ENCODE measurements at regions not wholly inside any gene's neighbourhood (a gene's known extent, or its start where the extent isn't known, plus 50 kb on each side); places are given as distances from the start of the nearest gene placed in this dataset.

- Mint-ChIP-seq H3K9me3 (peaks cover 0 to 15% (median 7%) of the 10 kb centered on the region in 5 donors), H3K27ac (no peak overlapping the region), H3K27me3 (no peaks in the 10 kb centered on the region), H3K4me1 (no peaks in the 10 kb centered on the region), H3K4me3 (no peak overlapping the region), H3K36me3 (no peaks in the 10 kb centered on the region)
- no peaks in the 10 kb centered on the region for H3K27me3 ChIP-seq (ENCODE audit: insufficient read depth, low read length, poor library complexity, severe bottlenecking)
- no peaks in the 10 kb centered on the region for H3K36me3 ChIP-seq (ENCODE audit: insufficient read depth, low read length)
- H3K4me1 ChIP-seq (ENCODE audit: insufficient read depth, low read length), result no peaks in the 10 kb centered on the region
- CTCF ChIA-PET, result no interaction called here
- DNase-seq, result no peak
- no peak overlapping the region for H3K27ac ChIP-seq (ENCODE audit: low read depth, low read length)
- no peak overlapping the region for H3K4me3 ChIP-seq (ENCODE audit: low read length)
- POLR2A ChIA-PET, result no interaction called here
- no peaks in the 10 kb centered on the region for H3K9me3 ChIP-seq (ENCODE audit: low read length)
Observed at GRCh38 chr18:27735117-27735516, 441.8 kb downstream of the CDH2 start.

GRCh38 chr18:27731211-27731610 lies 445.7 kb downstream of the CDH2 start:
- no peaks in the 10 kb centered on the region for H3K27me3 ChIP-seq (ENCODE audit: insufficient read depth, low read length, poor library complexity, severe bottlenecking)
- CTCF ChIA-PET, result no interaction called here
- H3K4me1 ChIP-seq (ENCODE audit: insufficient read depth, low read length), result no peaks in the 10 kb centered on the region
- H3K9me3 Mint-ChIP-seq, result peaks cover 6 to 22% (median 14%) of the 10 kb centered on the region in 5 donors
- no peak overlapping the region for H3K27ac Mint-ChIP-seq
- H3K36me3 ChIP-seq (ENCODE audit: insufficient read depth, low read length), result no peaks in the 10 kb centered on the region
- no peaks in the 10 kb centered on the region for H3K9me3 ChIP-seq (ENCODE audit: low read length)
- H3K4me3 Mint-ChIP-seq, result no peak overlapping the region
- H3K36me3 Mint-ChIP-seq, result no peaks in the 10 kb centered on the region
- POLR2A ChIA-PET, result no interaction called here
- H3K4me1 Mint-ChIP-seq, result no peaks in the 10 kb centered on the region
- H3K27me3 Mint-ChIP-seq, result no peaks in the 10 kb centered on the region
- H3K4me3 ChIP-seq (ENCODE audit: low read length), result no peak overlapping the region
- no peak for DNase-seq
- H3K27ac ChIP-seq (ENCODE audit: low read depth, low read length), result no peak overlapping the region

GRCh38 chr18:27728659-27729058 lies 448.3 kb downstream of the CDH2 start:
- no peaks in the 10 kb centered on the region for H3K4me1 Mint-ChIP-seq
- Histone ChIP-seq H3K9me3 (ENCODE audit: low read length) (no peaks in the 10 kb centered on the region), H3K27me3 (ENCODE audit: insufficient read depth, low read length, poor library complexity, severe bottlenecking) (no peaks in the 10 kb centered on the region), H3K4me1 (ENCODE audit: insufficient read depth, low read length) (no peaks in the 10 kb centered on the region), H3K27ac (ENCODE audit: low read depth, low read length) (no peak overlapping the region), H3K36me3 (ENCODE audit: insufficient read depth, low read length) (no peaks in the 10 kb centered on the region), H3K4me3 (ENCODE audit: low read length) (no peak overlapping the region)
- no peak for DNase-seq
- H3K9me3 Mint-ChIP-seq, result peaks cover 6 to 22% (median 12%) of the 10 kb centered on the region in 5 donors
- H3K27me3 Mint-ChIP-seq, result no peaks in the 10 kb centered on the region
- H3K27ac Mint-ChIP-seq, result no peak overlapping the region
- POLR2A ChIA-PET, result no interaction called here
- CTCF ChIA-PET, result no interaction called here
- no peaks in the 10 kb centered on the region for H3K36me3 Mint-ChIP-seq
- no peak overlapping the region for H3K4me3 Mint-ChIP-seq

DNA sequence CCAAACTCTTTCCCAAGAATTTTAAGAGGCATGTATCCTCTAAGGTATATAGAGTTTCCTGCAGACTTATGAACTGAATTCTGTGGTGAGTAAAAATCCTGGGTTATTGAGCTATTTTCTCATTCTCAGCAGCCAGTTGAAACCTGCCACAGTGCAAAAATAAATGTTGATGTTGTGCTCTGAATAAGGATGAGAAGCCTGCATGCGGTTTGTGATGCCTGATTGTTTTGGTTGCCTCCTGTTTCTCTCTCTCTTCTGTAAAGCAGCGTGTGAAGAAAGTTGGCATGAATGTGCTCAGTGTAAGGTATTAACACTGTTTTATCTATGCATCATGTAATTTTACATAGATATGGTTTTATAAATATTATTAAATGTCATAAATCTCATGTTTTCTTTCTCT lies 452.6 kb downstream of the CDH2 start:
- ChIA-PET POLR2A (no interaction called here), CTCF (no interaction called here)
- Mint-ChIP-seq H3K4me1 (no peaks in the 10 kb centered on the region), H3K36me3 (no peaks in the 10 kb centered on the region), H3K9me3 (peaks cover 6 to 30% (median 12%) of the 10 kb centered on the region in 5 donors), H3K27me3 (no peaks in the 10 kb centered on the region), H3K27ac (no peak overlapping the region), H3K4me3 (no peak overlapping the region)
- H3K9me3 ChIP-seq (ENCODE audit: low read length), result no peaks in the 10 kb centered on the region
- DNase-seq, result no peak
- H3K4me1 ChIP-seq (ENCODE audit: insufficient read depth, low read length), result no peaks in the 10 kb centered on the region
- no peaks in the 10 kb centered on the region for H3K27me3 ChIP-seq (ENCODE audit: insufficient read depth, low read length, poor library complexity, severe bottlenecking)
- H3K4me3 ChIP-seq (ENCODE audit: low read length), result no peak overlapping the region
- no peak overlapping the region for H3K27ac ChIP-seq (ENCODE audit: low read depth, low read length)
- no peaks in the 10 kb centered on the region for H3K36me3 ChIP-seq (ENCODE audit: insufficient read depth, low read length)

GRCh38 chr18:27723168-27723567 lies 453.8 kb downstream of the CDH2 start:
- no peaks in the 10 kb centered on the region for H3K36me3 ChIP-seq (ENCODE audit: insufficient read depth, low read length)
- no peak overlapping the region for H3K27ac Mint-ChIP-seq
- no peaks in the 10 kb centered on the region for H3K9me3 ChIP-seq (ENCODE audit: low read length)
- no peaks in the 10 kb centered on the region for H3K27me3 Mint-ChIP-seq
- H3K9me3 Mint-ChIP-seq, result peaks cover 6 to 30% (median 10%) of the 10 kb centered on the region in 5 donors
- no peaks in the 10 kb centered on the region for H3K36me3 Mint-ChIP-seq
- no peaks in the 10 kb centered on the region for H3K27me3 ChIP-seq (ENCODE audit: insufficient read depth, low read length, poor library complexity, severe bottlenecking)
- H3K27ac ChIP-seq (ENCODE audit: low read depth, low read length), result no peak overlapping the region
- no peak overlapping the region for H3K4me3 Mint-ChIP-seq
- H3K4me3 ChIP-seq (ENCODE audit: low read length), result no peak overlapping the region
- no peak for DNase-seq
- H3K4me1 ChIP-seq (ENCODE audit: insufficient read depth, low read length), result no peaks in the 10 kb centered on the region
- no peaks in the 10 kb centered on the region for H3K4me1 Mint-ChIP-seq
- POLR2A ChIA-PET, result no interaction called here
- CTCF ChIA-PET, result no interaction called here

DNA sequence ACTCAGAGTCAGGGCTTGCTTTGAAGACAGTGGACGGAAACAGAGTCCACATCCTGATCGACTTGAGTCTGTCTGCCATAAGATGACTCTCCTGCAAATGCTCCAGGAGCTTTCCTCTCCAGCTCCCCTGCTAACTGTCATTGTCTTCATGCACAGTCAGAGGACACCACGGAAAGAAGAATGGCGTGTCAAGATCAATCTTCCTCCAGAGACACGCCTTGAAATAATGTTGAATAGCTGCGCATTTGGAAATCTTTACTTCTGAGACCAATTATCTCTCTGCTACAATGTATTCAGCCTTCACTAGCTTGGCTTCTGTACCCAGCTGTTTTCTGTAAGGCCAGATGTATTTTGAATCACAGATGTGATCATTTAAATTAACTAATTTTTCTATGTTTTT lies 457.2 kb downstream of the CDH2 start:
- Histone ChIP-seq H3K36me3 (ENCODE audit: insufficient read depth, low read length) (no peaks in the 10 kb centered on the region), H3K27ac (ENCODE audit: low read depth, low read length) (no peak overlapping the region), H3K4me1 (ENCODE audit: insufficient read depth, low read length) (no peaks in the 10 kb centered on the region), H3K27me3 (ENCODE audit: insufficient read depth, low read length, poor library complexity, severe bottlenecking) (no peaks in the 10 kb centered on the region), H3K4me3 (ENCODE audit: low read length) (no peak overlapping the region), H3K9me3 (ENCODE audit: low read length) (no peaks in the 10 kb centered on the region)
- H3K4me3 Mint-ChIP-seq, result no peak overlapping the region
- H3K36me3 Mint-ChIP-seq, result no peaks in the 10 kb centered on the region
- no peak for DNase-seq
- H3K27me3 Mint-ChIP-seq, result no peaks in the 10 kb centered on the region
- H3K27ac Mint-ChIP-seq, result no peak overlapping the region
- CTCF ChIA-PET, result no interaction called here
- peaks cover 5 to 24% (median 13%) of the 10 kb centered on the region in 5 donors for H3K9me3 Mint-ChIP-seq
- no peaks in the 10 kb centered on the region for H3K4me1 Mint-ChIP-seq
- POLR2A ChIA-PET, result no interaction called here

DNA sequence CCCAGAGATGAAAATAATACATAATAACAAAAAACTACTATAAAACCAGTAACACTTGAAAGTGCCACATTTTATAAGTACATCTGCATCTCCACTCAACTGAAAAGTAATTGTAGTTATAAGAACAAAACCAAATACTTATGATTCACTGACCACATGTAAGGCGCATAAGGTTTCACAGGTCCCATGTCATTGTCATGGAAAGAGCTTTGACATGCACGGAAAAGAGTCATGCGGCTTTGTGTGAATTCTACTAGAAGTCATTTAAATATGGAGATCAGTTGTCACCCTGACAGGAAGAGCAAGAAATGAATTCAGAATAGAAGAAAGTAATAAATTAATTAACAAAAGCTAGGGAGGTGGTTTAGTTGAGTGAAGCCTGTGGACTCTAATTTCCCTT lies 459.1 kb downstream of the CDH2 start:
- Histone ChIP-seq H3K4me1 (ENCODE audit: insufficient read depth, low read length) (no peaks in the 10 kb centered on the region), H3K27ac (ENCODE audit: low read depth, low read length) (no peak overlapping the region), H3K27me3 (ENCODE audit: insufficient read depth, low read length, poor library complexity, severe bottlenecking) (no peaks in the 10 kb centered on the region), H3K9me3 (ENCODE audit: low read length) (no peaks in the 10 kb centered on the region), H3K36me3 (ENCODE audit: insufficient read depth, low read length) (no peaks in the 10 kb centered on the region), H3K4me3 (ENCODE audit: low read length) (no peak overlapping the region)
- Mint-ChIP-seq H3K27me3 (no peaks in the 10 kb centered on the region), H3K27ac (no peak overlapping the region), H3K9me3 (peaks cover 5 to 21% (median 15%) of the 10 kb centered on the region in 5 donors), H3K4me3 (no peak overlapping the region), H3K4me1 (no peaks in the 10 kb centered on the region), H3K36me3 (no peaks in the 10 kb centered on the region)
- no peak for DNase-seq
- ChIA-PET CTCF (no interaction called here), POLR2A (no interaction called here)

DNA sequence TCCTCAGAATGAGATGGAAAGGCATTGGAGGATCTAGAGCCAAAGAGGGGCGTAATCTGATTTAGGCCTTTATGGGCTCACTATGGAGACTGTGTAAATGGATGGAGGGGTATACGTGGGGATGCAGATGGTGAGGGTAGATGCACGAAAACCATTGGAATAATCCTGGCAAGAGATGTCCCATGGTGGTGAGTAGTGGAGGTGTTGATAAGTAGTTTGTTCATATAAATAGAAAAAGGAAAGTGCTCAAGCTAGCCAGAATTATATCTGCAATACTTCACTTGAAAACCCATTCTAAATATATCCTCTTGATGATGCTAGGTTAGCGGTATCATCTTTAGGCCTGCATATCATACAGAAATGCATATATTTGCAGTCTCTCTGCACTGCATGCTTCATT lies 459.7 kb downstream of the CDH2 start:
- ChIA-PET CTCF (no interaction called here), POLR2A (no interaction called here)
- Mint-ChIP-seq H3K27ac (no peak overlapping the region), H3K36me3 (no peaks in the 10 kb centered on the region), H3K9me3 (peaks cover 5 to 25% (median 15%) of the 10 kb centered on the region in 5 donors), H3K4me3 (no peak overlapping the region), H3K27me3 (no peaks in the 10 kb centered on the region), H3K4me1 (no peaks in the 10 kb centered on the region)
- Histone ChIP-seq H3K4me1 (ENCODE audit: insufficient read depth, low read length) (no peaks in the 10 kb centered on the region), H3K9me3 (ENCODE audit: low read length) (no peaks in the 10 kb centered on the region), H3K27me3 (ENCODE audit: insufficient read depth, low read length, poor library complexity, severe bottlenecking) (no peaks in the 10 kb centered on the region), H3K27ac (ENCODE audit: low read depth, low read length) (no peak overlapping the region), H3K36me3 (ENCODE audit: insufficient read depth, low read length) (no peaks in the 10 kb centered on the region), H3K4me3 (ENCODE audit: low read length) (no peak overlapping the region)
- no peak for DNase-seq

DNA sequence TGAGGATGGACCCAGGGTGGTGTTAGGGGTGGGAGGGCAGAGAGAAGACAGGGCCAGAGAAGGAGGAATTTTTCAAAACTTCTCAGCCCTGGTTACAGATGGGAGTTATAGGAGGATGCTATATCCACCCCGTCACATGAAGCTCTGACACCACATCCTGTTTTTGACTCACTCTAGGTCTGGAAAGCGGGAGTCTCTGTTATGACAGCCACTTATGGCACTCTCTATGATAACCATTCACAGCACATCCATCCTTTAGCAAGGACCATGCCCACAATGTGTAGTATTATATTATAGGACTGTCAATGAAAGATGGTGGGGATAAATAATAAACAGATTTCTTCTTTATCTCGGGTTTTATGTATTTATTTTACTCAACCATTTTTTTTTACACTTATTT lies 461.2 kb downstream of the CDH2 start:
- Mint-ChIP-seq H3K27me3 (no peaks in the 10 kb centered on the region), H3K4me3 (no peak overlapping the region), H3K9me3 (peaks cover 2 to 25% (median 20%) of the 10 kb centered on the region in 5 donors), H3K27ac (no peak overlapping the region), H3K36me3 (no peaks in the 10 kb centered on the region), H3K4me1 (no peaks in the 10 kb centered on the region)
- H3K9me3 ChIP-seq (ENCODE audit: low read length), result no peaks in the 10 kb centered on the region
- H3K27ac ChIP-seq (ENCODE audit: low read depth, low read length), result no peak overlapping the region
- H3K27me3 ChIP-seq (ENCODE audit: insufficient read depth, low read length, poor library complexity, severe bottlenecking), result no peaks in the 10 kb centered on the region
- no peak for DNase-seq
- H3K4me1 ChIP-seq (ENCODE audit: insufficient read depth, low read length), result no peaks in the 10 kb centered on the region
- no peaks in the 10 kb centered on the region for H3K36me3 ChIP-seq (ENCODE audit: insufficient read depth, low read length)
- ChIA-PET POLR2A (no interaction called here), CTCF (no interaction called here)
- no peak overlapping the region for H3K4me3 ChIP-seq (ENCODE audit: low read length)

Measured in CD8-positive, alpha-beta memory T cell (primary cell).